ENCODE measurements at regions not wholly inside any gene's neighbourhood (a gene's known extent, or its start where the extent isn't known, plus 50 kb on each side); places are given as distances from the start of the nearest gene placed in this dataset.

DNA sequence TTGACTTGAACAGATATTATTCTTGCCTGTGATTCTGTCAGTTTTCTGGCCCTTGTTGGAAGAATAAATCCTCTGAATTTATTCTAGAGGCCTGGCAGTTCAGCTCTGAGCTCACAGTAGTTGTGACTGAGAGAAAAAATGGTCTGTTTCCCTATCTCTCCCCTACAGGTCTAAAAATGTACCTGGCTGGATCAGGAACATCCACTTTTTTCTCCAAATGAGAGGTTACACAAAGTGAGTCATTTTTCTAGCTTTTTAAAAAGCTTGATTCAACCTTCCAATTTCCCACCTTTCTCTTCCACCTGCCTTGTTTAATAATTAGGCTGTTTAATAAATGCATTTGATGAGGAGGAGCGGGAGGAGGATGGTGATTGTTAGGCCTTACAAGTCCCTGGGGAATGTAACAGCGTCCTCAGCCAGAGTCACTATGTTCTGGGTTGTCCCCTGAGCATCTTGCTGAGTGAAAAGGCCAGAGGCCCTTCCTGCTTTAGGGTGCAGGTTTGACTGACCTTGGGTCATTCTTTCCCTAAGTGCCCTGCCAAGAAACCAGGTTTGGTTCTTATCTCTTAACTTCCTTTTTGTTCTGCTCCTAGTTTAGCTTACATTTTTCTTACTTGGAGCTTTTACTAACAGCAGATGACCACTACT lies 91.7 kb upstream of the FUT8 start:
- DNase-seq (ENCODE audit: low spot score): no peak

DNA sequence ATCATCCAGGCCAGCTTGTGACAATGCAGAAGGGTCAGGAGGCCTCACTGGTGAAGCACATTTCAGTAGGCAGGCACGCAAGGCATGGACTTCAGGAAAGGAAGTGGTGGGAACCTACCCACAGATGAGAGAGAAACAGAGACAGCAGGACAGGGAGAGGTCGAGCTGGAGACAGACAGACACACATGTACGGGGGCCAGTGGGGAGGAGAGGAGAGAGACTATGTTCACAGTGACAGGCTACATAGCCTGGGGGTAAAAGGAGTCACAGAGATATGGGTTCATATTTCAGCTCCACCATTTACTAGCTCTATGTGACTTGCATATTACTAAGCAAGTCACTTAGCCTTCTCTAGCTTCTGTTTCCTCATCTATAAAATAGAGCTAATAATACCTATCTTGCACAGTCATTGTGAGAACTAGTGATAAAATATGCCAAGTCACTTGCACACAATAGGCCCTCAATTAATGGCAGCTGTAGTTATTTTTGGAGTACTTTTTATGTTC lies 91.1 kb upstream of the FUT8 start:
- no peak for DNase-seq (ENCODE audit: low spot score)

DNA sequence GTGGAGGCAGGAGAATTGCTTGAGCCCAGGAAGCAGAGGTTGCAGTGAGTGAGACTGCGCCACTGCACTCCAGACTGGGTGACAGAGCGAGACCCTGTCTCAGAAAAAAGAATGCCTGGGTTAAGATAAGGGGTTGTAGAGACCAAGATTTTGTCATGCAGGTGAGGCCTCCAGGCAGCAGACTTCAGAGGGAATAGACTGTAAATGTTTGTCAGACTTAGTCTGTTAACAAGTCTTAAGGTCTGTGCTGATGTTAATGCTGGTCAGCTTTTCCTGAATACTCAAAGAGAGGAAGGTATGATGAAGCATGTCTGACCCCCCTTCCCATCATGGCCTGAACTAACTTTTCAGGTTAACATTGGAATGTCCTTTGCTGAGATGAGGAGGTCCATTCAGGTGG lies 83.0 kb upstream of the FUT8 start:
- DNase-seq (ENCODE audit: low spot score): no peak

DNA sequence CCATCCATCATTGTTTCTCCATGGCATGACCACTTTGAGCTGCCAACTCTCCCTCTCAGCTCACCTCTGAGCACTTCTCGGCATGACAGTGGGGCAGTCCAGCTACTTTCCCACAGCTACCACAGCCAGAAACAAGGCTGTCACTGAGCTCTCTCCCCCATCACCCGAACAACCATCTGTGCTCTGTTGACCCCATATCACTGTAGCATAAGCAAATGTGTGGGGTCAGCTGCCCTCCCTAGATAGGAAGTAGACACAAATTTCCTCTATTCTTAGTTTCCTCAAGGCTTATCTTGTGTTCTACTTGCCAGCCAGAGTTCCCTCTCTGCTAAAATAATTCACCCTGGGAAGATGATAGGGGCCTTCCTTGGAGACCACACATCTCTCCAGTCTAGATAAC lies 82.6 kb upstream of the FUT8 start:
- DNase-seq (ENCODE audit: low spot score): no peak

DNA sequence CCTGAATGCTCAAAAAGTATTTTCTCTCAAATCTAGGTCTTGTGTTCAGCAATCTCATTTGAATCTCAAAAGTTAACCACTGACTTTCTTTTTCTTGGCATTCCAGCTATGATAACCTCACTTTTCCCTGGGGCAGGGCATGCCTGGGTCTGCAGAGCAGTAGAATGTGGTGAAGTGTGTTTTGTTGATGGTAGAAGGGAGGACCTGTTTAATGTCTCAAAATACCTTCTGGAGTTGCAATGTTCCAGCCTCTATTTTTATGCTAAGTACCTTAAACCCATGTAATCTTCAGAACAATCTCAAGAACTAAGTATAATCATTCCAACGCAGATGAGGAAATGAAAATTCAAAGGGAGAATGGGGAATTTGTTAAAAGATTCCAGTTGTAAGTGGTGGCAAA lies 82.1 kb upstream of the FUT8 start:
- DNase-seq (ENCODE audit: low spot score): no peak

DNA sequence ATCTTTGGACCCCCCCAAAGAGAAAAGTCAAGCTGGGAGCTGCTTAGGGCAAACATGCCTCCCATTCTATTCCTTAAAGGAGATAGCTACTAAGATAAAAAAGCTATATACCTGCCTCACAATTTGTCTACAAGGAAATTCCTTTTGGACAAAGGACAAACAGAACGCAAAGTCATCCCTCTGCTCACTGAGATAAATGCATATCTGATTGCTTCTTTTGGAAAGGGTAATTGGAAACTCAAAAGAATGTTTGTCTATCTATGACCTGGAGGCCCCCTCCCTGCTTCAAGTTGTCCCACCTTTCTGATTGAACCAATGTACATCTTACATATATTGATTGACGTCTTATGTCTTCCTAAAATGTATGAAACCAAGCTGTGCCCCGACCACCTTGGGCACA lies 80.9 kb upstream of the FUT8 start:
- no peak for DNase-seq (ENCODE audit: low spot score)

DNA sequence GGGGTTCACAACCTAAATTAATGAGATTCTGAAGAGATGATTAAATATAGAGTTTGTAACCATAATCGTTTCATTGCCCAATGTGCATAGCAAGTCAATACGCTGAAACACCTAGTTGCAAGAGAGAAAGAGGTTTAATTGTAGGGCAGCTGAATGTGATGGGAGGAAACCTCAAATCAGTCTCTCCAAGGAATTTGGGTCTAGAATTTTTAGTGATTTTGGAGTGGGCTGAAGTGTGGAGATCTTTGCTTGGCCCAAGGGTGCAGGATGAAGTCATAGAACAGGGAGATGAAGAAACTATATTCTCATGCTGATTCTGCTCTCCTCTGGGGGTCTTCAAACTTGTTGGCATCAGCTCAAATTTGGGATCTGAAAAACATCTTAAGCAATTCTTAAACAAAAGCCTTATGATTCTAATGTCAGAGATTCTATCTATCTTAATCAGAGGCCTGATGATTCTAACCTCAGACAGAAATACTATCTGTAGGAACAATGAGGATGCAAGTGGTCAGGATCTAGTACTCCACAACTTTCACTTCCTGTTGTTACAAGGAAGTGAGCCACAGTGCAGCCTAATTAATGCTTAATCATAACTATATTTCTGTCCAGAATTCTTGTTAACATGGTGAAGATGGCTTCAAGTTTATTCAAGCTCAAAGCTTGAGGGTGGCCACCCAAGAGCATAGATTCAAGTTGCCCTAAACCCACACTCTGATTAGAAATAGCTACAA lies 80.2 kb upstream of the FUT8 start:
- DNase-seq (ENCODE audit: low spot score): no peak

DNA sequence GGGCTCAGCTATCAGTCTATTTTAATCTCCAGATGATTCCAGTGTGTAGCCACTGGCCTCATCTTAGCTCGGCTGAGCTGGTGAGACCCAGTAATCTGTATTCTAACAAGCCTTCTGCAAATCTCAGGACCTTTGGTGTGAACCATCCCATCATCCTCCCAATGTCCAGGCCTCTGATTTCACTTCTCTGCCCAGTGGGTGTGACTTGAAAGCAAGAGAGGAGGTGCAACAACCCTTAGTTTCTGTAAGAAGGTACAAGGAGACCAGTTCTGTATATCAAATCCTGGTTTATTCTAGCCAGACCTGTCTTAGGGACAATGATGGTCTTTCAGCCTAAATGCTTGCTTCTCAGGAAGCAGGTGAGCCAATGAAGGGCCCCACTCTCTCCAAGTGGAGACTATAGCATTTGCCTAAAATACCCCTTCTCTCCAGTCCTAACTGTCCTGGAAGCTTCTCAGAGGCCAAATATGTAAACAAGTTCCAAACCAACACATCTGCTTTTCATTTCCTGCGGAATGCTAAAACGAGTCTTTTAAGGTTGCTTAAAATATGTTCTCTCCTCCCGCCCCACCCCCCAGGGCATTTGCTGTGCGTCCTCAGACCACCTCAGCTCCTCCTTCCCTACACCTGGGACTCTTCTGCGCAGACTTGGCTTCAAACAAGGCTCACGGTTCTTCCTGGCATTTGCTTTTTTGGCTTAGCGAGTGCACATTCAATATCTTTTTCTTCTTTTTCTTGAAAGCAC lies 78.4 kb upstream of the FUT8 start:
- DNase-seq (ENCODE audit: low spot score): no peak

DNA sequence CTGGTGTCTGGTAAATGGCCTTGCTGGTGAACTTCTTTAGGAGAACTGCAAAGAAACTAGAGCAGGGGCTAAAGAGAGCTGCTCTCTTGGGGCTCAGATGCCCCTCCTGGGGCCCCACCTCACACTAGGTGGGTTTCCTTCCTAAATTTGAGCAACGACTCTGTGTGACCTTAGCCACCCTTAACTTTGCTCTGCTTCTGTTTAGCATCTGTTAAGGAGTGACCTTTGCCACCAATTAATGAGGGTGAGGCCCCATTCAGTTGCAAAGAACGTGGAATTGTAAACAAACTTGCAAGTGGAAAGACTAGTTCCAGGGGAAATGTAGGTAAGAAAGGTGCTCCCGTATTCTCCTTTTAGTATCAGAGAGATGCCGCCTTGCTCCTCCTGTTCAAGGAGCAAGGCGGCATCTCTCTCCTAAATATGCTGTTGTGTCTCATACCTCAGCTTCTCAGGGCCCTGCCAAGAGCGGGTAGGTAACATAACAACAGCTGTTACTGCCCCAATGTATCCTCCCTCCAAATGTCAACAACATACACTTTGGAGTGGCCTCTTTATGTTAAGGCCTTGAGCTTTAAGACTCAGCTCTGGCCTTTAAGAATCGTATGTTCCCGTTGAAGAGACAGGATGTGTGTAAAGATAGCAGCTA lies 77.6 kb upstream of the FUT8 start:
- no peak for DNase-seq (ENCODE audit: low spot score)

DNA sequence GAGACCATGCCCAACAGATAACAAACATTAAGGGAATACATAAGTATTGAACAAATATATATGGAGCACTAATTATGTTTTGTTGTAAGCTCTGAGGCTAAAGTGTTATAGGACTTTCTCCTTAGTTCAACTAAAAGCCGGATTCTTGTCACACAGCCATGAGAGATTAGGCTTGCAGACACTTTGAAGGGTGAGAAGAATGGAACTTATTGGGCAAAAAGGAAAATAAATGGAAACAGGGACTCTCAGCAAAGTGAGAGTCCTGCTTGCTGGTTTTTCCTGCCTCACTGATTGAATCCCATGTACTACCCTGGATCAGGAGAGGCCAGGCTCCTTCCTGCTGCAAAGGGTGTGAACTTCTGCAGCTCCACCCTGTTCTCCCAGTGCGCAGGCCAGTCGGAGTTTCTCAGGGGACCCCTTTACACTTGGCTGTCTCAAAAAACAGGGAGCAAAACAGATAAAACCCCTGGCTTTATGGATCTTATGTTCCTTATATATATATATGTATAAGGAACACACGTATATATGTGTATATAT lies 77.1 kb upstream of the FUT8 start:
- DNase-seq (ENCODE audit: low spot score): no peak

DNA sequence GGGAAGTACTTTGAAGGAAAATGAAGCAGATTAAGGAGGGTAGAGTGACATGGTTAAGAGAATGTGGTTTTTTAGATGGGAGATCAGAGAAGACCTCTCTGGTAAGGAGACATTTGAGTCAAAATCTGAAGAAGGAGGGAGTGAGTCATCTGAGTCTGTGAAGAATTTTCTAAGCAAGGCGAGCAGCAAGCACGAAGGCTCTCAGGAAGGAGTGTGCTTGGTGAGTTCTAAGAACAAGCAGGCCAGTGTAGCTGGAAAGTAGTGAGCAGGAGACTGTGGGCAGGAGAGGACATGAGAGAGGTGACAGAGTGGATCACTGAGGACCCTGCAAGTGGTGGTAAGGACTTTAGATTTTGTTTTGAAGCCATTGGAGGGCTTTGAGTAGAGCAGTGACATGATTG lies 76.3 kb upstream of the FUT8 start:
- no peak for DNase-seq (ENCODE audit: low spot score)

DNA sequence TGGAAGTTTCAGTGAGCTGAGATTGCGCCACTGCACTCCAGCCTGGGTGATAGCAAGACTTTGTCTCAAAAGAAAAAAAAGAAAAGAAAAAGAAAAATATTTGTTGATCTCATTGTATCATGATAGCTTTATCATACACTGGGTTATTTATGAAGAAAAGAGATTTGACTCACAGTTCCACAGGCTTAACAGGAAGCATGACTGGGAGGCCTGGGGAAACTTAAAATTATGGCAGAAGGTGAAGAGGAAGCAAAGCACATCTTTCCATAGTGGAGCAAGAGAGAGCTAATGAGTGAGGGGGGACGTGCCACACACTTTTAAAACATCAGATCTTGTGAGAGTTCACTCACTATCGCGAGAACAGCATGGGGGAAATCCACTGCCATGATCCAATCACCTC lies 72.7 kb upstream of the FUT8 start:
- DNase-seq (ENCODE audit: low spot score): no peak

DNA sequence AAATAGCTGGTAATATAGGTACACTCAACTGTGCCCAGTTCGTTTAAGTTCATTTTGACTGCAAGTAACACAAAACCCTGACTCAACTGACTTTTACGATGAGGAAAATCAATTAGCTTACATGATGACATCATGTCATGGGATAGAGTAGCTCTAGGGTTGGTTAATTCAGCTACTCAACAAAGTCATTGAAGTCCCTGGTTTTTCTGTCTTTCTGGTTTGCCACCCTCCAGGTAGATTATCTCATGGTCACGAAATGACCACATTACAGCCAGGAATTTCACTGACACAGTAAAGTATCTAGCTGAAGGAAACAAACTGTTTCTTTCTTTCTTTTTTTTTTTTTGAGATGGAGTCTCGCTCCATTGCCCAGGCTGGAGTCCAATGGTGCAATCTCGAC lies 68.5 kb upstream of the FUT8 start:
- no peak for DNase-seq (ENCODE audit: low spot score)

DNA sequence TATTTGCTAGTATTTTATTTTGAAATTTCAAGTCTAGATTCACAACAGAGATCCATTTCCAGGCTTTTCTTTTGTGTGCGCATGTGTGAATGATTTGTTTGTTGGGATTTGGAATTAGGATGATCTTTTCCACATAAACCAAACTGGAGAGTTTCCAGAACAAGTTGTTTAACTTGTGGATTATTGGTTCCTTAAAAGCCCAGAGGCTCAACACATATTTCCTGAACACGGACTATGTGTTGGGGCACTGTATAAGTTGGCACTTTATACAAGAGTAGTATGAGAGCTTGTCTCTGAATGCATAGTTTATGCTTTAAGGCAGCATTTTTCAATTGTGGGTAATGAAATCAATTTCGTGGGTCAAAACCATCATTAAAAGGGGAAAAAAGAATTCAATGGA lies 67.3 kb upstream of the FUT8 start:
- no peak for DNase-seq (ENCODE audit: low spot score)

DNA sequence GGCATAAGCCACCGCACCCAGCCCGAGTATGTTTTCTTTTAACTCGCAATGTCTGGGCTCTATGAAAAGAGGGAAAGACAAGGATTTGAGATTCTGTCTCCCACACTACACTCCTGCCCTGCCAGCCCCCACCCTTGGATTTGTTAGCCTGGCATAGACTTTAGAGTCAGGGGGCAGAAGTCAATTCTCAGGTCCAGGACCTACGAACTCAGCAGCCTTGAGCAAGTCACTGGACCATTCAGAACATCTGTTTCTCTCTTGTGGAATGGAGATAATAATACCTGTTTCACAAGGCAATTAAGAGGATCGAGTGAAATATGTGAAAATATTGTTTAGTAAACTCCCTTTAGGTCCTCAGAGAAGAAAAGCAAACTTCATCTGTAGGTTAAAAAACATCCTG lies 66.1 kb upstream of the FUT8 start:
- no peak for DNase-seq (ENCODE audit: low spot score)

DNA sequence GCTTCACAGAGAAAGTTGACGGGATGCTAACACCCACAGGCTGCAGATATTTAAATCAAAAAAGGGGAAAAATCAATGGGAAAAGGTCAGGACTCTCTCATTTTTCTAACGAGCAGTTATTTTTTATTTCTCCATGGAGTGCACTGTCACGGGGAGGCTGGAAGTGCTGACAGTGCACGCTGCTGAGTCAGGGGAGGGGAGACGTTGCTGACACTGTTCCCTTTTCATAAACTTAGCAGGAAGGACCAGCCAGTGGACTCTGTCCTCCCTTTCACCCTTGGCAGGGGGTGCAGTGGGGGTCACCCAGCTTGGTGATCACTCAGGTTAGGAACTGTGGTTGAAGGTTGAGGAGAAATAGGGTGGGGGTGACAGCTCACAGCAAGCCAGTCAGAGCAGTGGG lies 65.6 kb upstream of the FUT8 start:
- no peak for DNase-seq (ENCODE audit: low spot score)

DNA sequence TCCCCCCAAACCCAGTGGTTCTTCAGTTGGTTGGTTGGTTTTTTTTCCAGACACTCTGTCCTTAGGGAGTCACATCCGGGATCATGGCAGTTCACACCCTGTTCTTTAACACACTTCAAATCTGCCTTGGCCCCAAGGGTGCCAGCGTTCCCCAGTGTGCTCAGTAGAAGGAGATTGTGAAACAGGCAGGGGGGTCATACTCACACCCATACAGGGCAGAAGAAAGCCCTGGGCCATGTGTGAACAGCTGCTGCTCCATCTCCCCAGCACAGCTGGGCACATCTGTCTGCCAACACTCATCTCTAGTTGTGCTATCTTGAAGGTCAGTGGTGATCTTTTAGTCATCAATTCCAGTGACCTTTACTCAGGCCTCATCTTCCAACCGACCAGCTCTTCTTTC lies 64.4 kb upstream of the FUT8 start:
- no peak for DNase-seq (ENCODE audit: low spot score)

DNA sequence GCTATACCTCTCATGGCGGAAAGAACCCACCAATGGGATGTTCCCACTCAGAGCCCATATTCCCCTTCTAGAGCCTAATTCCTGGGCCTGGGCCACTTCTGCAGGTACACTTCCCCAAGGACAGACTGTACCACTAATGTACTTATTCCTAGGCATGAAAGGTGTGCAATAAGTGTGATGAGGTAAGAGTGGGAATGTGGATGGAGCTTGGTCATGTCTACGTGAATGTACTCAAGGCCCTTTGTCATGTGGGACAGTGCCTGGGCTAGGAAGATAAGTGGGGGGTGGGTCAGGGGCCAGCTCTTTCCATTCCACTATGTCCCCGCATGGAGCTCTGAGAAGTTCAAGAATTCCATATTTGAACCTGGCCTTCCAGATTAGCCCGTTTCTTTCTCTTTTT lies 63.4 kb upstream of the FUT8 start:
- DNase-seq (ENCODE audit: low spot score): no peak

DNA sequence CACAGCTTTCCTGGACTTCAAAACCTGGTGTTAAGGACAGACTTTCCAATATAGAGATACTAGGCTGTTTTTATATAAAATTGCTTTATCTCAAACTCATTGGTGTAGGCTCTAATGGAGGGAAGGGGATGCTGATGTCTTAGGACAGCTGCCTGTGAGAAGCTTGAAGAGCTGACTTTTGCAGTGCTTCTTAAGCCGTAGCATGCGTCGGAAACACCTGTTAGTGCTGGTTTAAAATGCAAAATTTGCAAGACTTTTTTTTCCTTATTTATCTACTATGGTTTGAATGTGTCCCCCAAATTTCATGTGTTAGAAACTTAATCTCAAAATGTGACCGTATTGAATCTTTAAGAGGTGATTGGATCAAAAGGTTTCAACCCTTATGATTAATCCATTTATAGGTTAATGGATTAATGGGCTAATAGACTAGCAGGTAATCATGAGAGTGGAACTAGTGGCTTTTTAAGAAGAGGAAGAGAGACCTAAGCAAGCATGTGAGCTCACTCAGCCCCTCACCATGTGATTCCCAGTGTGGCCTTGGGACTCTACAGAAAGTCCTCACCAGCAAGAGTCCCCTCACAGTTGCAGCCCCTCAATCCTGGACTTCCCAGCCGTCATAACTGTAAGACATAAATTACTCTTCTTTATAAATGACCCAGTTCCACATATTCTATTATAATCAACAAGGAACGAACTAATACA lies 60.9 kb upstream of the FUT8 start:
- DNase-seq (ENCODE audit: low spot score): no peak

DNA sequence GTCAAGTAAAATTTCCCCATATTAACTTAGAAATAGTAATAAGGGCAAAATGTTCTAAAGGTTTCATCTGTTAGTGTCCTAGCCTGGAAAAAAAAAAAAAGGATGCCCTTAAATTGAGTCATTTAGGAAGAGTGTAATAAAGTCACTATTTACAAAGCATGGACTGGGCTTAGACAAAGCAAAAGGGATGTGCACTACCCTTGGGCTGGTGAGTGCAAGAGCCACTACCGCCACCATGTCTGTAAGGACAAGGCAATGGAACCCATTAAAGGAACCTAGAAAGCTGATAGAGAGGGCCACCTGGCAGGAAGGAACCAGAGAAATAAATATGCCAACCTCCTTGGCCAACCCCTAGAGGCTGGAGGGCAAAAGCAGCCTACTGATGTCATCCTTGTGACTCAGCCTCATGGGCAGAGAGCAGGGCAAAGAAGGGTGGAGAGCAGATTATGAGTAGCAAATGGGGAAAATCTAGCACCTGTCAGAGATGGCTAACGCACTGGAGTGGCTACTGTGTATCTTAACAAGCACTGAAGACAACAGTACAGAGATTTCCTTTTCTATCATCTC lies 59.5 kb upstream of the FUT8 start:
- peak; percentile 57 for DNase-seq (ENCODE audit: low spot score)

DNA sequence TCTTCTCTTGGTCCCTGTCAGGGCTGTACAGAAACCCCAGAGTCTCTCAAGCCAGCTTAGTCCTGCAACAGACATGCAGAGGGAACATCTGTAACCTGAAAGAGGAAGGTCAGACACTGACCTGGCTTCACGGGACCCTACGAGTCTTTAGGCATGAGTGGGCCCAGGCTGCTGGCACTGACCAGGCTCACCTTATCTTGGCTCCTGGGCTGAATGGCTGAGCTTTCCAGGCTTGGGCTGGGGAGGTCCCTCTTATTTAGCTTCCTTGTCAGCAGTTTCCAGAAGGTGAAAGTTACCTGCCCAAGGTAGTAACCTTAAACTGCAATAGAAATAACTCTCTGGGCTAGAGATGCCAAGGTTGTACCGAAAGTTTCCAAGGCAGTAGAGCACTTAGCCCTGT lies 58.4 kb upstream of the FUT8 start:
- no peak for DNase-seq (ENCODE audit: low spot score)

DNA sequence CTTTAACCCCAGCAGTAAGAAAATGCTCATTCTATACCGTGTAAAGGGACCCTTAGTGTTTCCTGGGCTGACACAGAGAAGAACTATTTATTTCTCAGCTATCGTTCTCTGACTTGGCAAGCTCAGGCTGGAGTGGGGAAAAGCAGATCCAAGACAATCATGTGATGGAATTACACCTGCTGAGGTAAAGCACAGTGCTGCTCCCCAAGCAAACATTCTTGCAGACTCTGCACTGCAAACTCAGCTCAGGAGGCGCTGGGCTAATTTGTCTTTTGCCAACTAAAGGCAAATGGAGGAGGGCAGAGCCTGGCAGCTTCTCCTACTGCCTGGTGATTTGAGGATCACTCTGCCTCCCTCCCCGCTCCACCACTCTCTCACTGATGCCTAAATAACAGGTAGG lies 57.8 kb upstream of the FUT8 start:
- DNase-seq (ENCODE audit: low spot score): no peak
